ENCODE measurements at regions not wholly inside any gene's neighbourhood (a gene's known extent, or its start where the extent isn't known, plus 50 kb on each side); places are given as distances from the start of the nearest gene placed in this dataset.

GRCh38 chr6:84975316-84975715 is 210.9 kb upstream of the TBX18 start:
- POLR2A ChIA-PET, result no interaction called here
- no peaks in the 10 kb centered on the region for H3K27me3 Mint-ChIP-seq (ENCODE audit: low read depth)

GRCh38 chr6:84973606-84974005 is 209.2 kb upstream of the TBX18 start:
- H3K4me1 Mint-ChIP-seq, result peaks cover 24% of the 10 kb centered on the region
- H3K27me3 Mint-ChIP-seq (ENCODE audit: low read depth), result no peaks in the 10 kb centered on the region
- H3K27ac Mint-ChIP-seq, result no peak overlapping the region
- no peak overlapping the region for H3K4me3 Mint-ChIP-seq
- ATAC-seq, result no peak
- TF ChIP-seq USF2 (CRISPR knock-in tag; IDR thresholded peaks at IDR 0.05) (no peak), FOXK1 (CRISPR knock-in tag; IDR thresholded peaks at IDR 0.05) (no peak), MYBL2 (CRISPR knock-in tag; IDR thresholded peaks at IDR 0.05) (no peak), CREM (CRISPR knock-in tag; IDR thresholded peaks at IDR 0.05) (no peak), MLX (CRISPR knock-in tag; IDR thresholded peaks at IDR 0.05) (no peak), SOX15 (CRISPR knock-in tag; IDR thresholded peaks at IDR 0.05) (no peak), NFE2L1 (CRISPR knock-in tag; IDR thresholded peaks at IDR 0.05) (no peak), ATF3 (CRISPR knock-in tag; conservative IDR thresholded peaks at IDR 0.05) (no peak)
- TF ChIP-seq, protein P1, sequence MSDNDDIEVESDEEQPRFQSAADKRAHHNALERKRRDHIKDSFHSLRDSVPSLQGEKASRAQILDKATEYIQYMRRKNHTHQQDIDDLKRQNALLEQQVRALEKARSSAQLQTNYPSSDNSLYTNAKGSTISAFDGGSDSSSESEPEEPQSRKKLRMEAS (CRISPR knock-in tag; IDR thresholded peaks at IDR 0.05), result no peak
- TF ChIP-seq, protein P2, sequence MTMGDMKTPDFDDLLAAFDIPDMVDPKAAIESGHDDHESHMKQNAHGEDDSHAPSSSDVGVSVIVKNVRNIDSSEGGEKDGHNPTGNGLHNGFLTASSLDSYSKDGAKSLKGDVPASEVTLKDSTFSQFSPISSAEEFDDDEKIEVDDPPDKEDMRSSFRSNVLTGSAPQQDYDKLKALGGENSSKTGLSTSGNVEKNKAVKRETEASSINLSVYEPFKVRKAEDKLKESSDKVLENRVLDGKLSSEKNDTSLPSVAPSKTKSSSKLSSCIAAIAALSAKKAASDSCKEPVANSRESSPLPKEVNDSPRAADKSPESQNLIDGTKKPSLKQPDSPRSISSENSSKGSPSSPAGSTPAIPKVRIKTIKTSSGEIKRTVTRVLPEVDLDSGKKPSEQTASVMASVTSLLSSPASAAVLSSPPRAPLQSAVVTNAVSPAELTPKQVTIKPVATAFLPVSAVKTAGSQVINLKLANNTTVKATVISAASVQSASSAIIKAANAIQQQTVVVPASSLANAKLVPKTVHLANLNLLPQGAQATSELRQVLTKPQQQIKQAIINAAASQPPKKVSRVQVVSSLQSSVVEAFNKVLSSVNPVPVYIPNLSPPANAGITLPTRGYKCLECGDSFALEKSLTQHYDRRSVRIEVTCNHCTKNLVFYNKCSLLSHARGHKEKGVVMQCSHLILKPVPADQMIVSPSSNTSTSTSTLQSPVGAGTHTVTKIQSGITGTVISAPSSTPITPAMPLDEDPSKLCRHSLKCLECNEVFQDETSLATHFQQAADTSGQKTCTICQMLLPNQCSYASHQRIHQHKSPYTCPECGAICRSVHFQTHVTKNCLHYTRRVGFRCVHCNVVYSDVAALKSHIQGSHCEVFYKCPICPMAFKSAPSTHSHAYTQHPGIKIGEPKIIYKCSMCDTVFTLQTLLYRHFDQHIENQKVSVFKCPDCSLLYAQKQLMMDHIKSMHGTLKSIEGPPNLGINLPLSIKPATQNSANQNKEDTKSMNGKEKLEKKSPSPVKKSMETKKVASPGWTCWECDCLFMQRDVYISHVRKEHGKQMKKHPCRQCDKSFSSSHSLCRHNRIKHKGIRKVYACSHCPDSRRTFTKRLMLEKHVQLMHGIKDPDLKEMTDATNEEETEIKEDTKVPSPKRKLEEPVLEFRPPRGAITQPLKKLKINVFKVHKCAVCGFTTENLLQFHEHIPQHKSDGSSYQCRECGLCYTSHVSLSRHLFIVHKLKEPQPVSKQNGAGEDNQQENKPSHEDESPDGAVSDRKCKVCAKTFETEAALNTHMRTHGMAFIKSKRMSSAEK (CRISPR knock-in tag; IDR thresholded peaks at IDR 0.05; ENCODE audit: borderline replicate concordance), result no peak
- TF ChIP-seq, protein P3, sequence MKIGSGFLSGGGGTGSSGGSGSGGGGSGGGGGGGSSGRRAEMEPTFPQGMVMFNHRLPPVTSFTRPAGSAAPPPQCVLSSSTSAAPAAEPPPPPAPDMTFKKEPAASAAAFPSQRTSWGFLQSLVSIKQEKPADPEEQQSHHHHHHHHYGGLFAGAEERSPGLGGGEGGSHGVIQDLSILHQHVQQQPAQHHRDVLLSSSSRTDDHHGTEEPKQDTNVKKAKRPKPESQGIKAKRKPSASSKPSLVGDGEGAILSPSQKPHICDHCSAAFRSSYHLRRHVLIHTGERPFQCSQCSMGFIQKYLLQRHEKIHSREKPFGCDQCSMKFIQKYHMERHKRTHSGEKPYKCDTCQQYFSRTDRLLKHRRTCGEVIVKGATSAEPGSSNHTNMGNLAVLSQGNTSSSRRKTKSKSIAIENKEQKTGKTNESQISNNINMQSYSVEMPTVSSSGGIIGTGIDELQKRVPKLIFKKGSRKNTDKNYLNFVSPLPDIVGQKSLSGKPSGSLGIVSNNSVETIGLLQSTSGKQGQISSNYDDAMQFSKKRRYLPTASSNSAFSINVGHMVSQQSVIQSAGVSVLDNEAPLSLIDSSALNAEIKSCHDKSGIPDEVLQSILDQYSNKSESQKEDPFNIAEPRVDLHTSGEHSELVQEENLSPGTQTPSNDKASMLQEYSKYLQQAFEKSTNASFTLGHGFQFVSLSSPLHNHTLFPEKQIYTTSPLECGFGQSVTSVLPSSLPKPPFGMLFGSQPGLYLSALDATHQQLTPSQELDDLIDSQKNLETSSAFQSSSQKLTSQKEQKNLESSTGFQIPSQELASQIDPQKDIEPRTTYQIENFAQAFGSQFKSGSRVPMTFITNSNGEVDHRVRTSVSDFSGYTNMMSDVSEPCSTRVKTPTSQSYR (CRISPR knock-in tag; IDR thresholded peaks at IDR 0.05), result no peak
- TF ChIP-seq, protein P4, sequence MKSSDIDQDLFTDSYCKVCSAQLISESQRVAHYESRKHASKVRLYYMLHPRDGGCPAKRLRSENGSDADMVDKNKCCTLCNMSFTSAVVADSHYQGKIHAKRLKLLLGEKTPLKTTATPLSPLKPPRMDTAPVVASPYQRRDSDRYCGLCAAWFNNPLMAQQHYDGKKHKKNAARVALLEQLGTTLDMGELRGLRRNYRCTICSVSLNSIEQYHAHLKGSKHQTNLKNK (CRISPR knock-in tag; IDR thresholded peaks at IDR 0.05), result no peak
- peaks cover 20% of the 10 kb centered on the region for H3K9me3 Mint-ChIP-seq
- ChIA-PET POLR2A (no interaction called here), CTCF (interaction anchor here (0.9 kb wide), 1 partner anchor 199 kb away, joined by 3 read pairs; no protein-coding TSS in a partner anchor)
- no peak for DNase-seq (ENCODE audit: low spot score)
- H3K36me3 Mint-ChIP-seq, result peaks cover 11% of the 10 kb centered on the region

More at GRCh38 chr6:84975316-84975715, 210.9 kb upstream of the TBX18 start:
- TF ChIP-seq GRHL2 (CRISPR knock-in tag; IDR thresholded peaks at IDR 0.05; ENCODE audit: insufficient replicate concordance, severe bottlenecking), result no peak
- TF ChIP-seq NR1H2 (CRISPR knock-in tag; IDR thresholded peaks at IDR 0.05), result no peak
- no peak for TF ChIP-seq ZNF396 (CRISPR knock-in tag; IDR thresholded peaks at IDR 0.05; ENCODE audit: borderline replicate concordance)
- no peak for TF ChIP-seq ZNF138 (CRISPR knock-in tag; conservative IDR thresholded peaks at IDR 0.05)
- Mint-ChIP-seq H3K4me1 (peaks cover 24% of the 10 kb centered on the region), H3K36me3 (no peaks in the 10 kb centered on the region), H3K4me3 (no peak overlapping the region), H3K9me3 (peaks cover 8% of the 10 kb centered on the region), H3K27ac (no peak overlapping the region)
- CTCF ChIA-PET, result interaction anchor here (0.6 kb wide), 1 partner anchor 776 kb away, joined by 4 read pairs; no protein-coding TSS in a partner anchor
- DNase-seq (ENCODE audit: low spot score), result no peak
- ATAC-seq, result no peak

All from WTC11 (cell line).